ENCODE measurements at regions not wholly inside any gene's neighbourhood (a gene's known extent, or its start where the extent isn't known, plus 50 kb on each side); places are given as distances from the start of the nearest gene placed in this dataset.
"Not testable (repeated sequence)": the region's sequence is repeated elsewhere in the genome, so short reads cannot be mapped to it uniquely, and the experiment has no call there.

GRCh38 chr4:15197005-15197404, 194.7 kb downstream of the CPEB2 start:
- H3K27ac Mint-ChIP-seq, result no peak overlapping the region
- no peaks in the 10 kb centered on the region for H3K36me3 Mint-ChIP-seq (ENCODE audit: low read depth)
- peaks cover 3% of the 10 kb centered on the region for H3K27me3 Mint-ChIP-seq (ENCODE audit: low read depth, poor library complexity)
- peaks cover 6% of the 10 kb centered on the region for H3K4me1 Mint-ChIP-seq
- peak; percentile 12 for DNase-seq
- H3K9me3 Mint-ChIP-seq, result no peaks in the 10 kb centered on the region
- H3K4me3 Mint-ChIP-seq, result no peak overlapping the region
- peak; percentile 39 for TF ChIP-seq CTCF (IDR thresholded peaks at IDR 0.05)

- no peak for DNase-seq
- no peak overlapping the region for H3K4me3 Mint-ChIP-seq
- H3K36me3 Mint-ChIP-seq (ENCODE audit: low read depth), result no peaks in the 10 kb centered on the region
These were observed 195.9 kb downstream of the CPEB2 start for GRCh38 chr4:15198070-15198727.

GRCh38 chr4:15201782-15202181, 199.5 kb downstream of the CPEB2 start:
- Mint-ChIP-seq H3K9me3 (peaks cover 17% of the 10 kb centered on the region), H3K4me3 (no peak overlapping the region), H3K36me3 (ENCODE audit: low read depth) (no peaks in the 10 kb centered on the region), H3K27me3 (ENCODE audit: low read depth, poor library complexity) (peaks cover 3% of the 10 kb centered on the region), H3K27ac (no peak overlapping the region), H3K4me1 (peaks cover 5% of the 10 kb centered on the region)
- TF ChIP-seq CTCF (IDR thresholded peaks at IDR 0.05), result no peak
- DNase-seq, result no peak

More at GRCh38 chr4:15198070-15198727, 195.9 kb downstream of the CPEB2 start:
- H3K9me3 Mint-ChIP-seq, result no peaks in the 10 kb centered on the region
- peaks cover 6% of the 10 kb centered on the region for H3K4me1 Mint-ChIP-seq
- H3K27ac Mint-ChIP-seq, result no peak overlapping the region
- H3K27me3 Mint-ChIP-seq (ENCODE audit: low read depth, poor library complexity), result peaks cover 5% of the 10 kb centered on the region
- no peak for TF ChIP-seq CTCF (IDR thresholded peaks at IDR 0.05)

GRCh38 chr4:15202481-15202880, 200.2 kb downstream of the CPEB2 start:
- DNase-seq, result no peak
- Mint-ChIP-seq H3K9me3 (peaks cover 24% of the 10 kb centered on the region), H3K4me1 (no peaks in the 10 kb centered on the region), H3K4me3 (no peak overlapping the region), H3K36me3 (ENCODE audit: low read depth) (no peaks in the 10 kb centered on the region), H3K27me3 (ENCODE audit: low read depth, poor library complexity) (peaks cover 3% of the 10 kb centered on the region), H3K27ac (no peak overlapping the region)
- no peak for TF ChIP-seq CTCF (IDR thresholded peaks at IDR 0.05)

- peaks cover 32% of the 10 kb centered on the region for H3K9me3 Mint-ChIP-seq
- not testable (repeated sequence) for DNase-seq; H3K4me3 Mint-ChIP-seq; H3K27ac Mint-ChIP-seq; H3K36me3 Mint-ChIP-seq (ENCODE audit: low read depth); H3K27me3 Mint-ChIP-seq (ENCODE audit: low read depth, poor library complexity); H3K4me1 Mint-ChIP-seq
These were observed 204.2 kb downstream of the CPEB2 start for GRCh38 chr4:15206526-15206925.

GRCh38 chr4:15213302-15213970, 211.2 kb downstream of the CPEB2 start:
- no peak for TF ChIP-seq CTCF (IDR thresholded peaks at IDR 0.05)
- H3K27me3 Mint-ChIP-seq (ENCODE audit: low read depth, poor library complexity), result no peaks in the 10 kb centered on the region

More at GRCh38 chr4:15213302-15213970, 211.2 kb downstream of the CPEB2 start:
- H3K9me3 Mint-ChIP-seq, result no peaks in the 10 kb centered on the region
- no peaks in the 10 kb centered on the region for H3K4me1 Mint-ChIP-seq
- H3K4me3 Mint-ChIP-seq, result no peak overlapping the region
- H3K27ac Mint-ChIP-seq, result no peak overlapping the region
- DNase-seq, result no peak
- no peaks in the 10 kb centered on the region for H3K36me3 Mint-ChIP-seq (ENCODE audit: low read depth)
